RWPE1 (cell line): ENCODE measurements at regions not wholly inside any gene's neighbourhood (a gene's known extent, or its start where the extent isn't known, plus 50 kb on each side); places are given as distances from the start of the nearest gene placed in this dataset.

Experiments used
- CTCF ChIA-PET: fragments of 350-600 bp; sonication (Branson Sonifier 250); formaldehyde crosslinking; extraction: SDS; loops from one replicate; lab custom pipeline; 2021; lab: Yijun Ruan, JAX
- POLR2A ChIA-PET: fragments of 400-600 bp; formaldehyde crosslinking; extraction: SDS; loops from one replicate; lab custom pipeline; 2020; ENCODE audit warnings: antibody characterized with exemption; ENCODE audit not compliant: low non-redundant PET; lab: Yijun Ruan, JAX
- DNase-seq: peaks from one replicate; pipeline ENCODE4 v3.0.0; 2012; ENCODE audit warnings: low spot score
- H3K27ac ChIP-seq: fragments of 450-650 bp; 2 replicates; pipeline ENCODE4 v1.5.1; 2017
- CTCF ChIP-seq: fragments of 450-650 bp; conservative IDR thresholded peaks from 2 replicates; pipeline ENCODE4 v1.5.1; 2017; ENCODE audit warnings: low read depth, mild to moderate bottlenecking

GRCh38 chr16:65422934-65423333 is 301.1 kb upstream of the CDH11 start:
- no peak overlapping the region for H3K27ac ChIP-seq
- no peak for TF ChIP-seq CTCF
- POLR2A ChIA-PET = no interaction called here
- CTCF ChIA-PET = no interaction called here
- DNase-seq = no peak

- POLR2A ChIA-PET = no interaction called here
- no peak overlapping the region for H3K27ac ChIP-seq
- TF ChIP-seq CTCF = no peak
- no peak for DNase-seq
- CTCF ChIA-PET = no interaction called here
Measured at GRCh38 chr16:65421596-65421995, 299.7 kb upstream of the CDH11 start.

GRCh38 chr16:65418435-65418834 is 296.6 kb upstream of the CDH11 start:
- TF ChIP-seq CTCF = no peak
- ChIA-PET POLR2A (no interaction called here), CTCF (no interaction called here)
- no peak for DNase-seq
- no peak overlapping the region for H3K27ac ChIP-seq

GRCh38 chr16:65415460-65415859 is 293.6 kb upstream of the CDH11 start:
- POLR2A ChIA-PET = no interaction called here
- no peak overlapping the region for H3K27ac ChIP-seq
- CTCF ChIA-PET = interaction anchor here (0.6 kb wide), 1 partner anchor 930 kb away, joined by 3 read pairs; no protein-coding TSS in a partner anchor
- DNase-seq = peak; percentile 50
- no peak for TF ChIP-seq CTCF

GRCh38 chr16:65414284-65414984 is 292.6 kb upstream of the CDH11 start:
- ChIA-PET CTCF (no interaction called here), POLR2A (no interaction called here)
- H3K27ac ChIP-seq = no peak overlapping the region
- TF ChIP-seq CTCF = no peak
- peak; percentile 64 for DNase-seq

GRCh38 chr16:65413861-65414260 is 292.0 kb upstream of the CDH11 start:
- CTCF ChIA-PET = no interaction called here

More at GRCh38 chr16:65413861-65414260, 292.0 kb upstream of the CDH11 start:
- no peak overlapping the region for H3K27ac ChIP-seq
- POLR2A ChIA-PET = no interaction called here
- DNase-seq = no peak
- no peak for TF ChIP-seq CTCF
